HG03159 (cell line): ENCODE measurements at regions not wholly inside any gene's neighbourhood (a gene's known extent, or its start where the extent isn't known, plus 50 kb on each side); places are given as distances from the start of the nearest gene placed in this dataset.
A peak's percentile ranks its signal among the peaks of the same experiment; 100 is the strongest.
"Not testable (repeated sequence)": the region's sequence is repeated elsewhere in the genome, so short reads cannot be mapped to it uniquely, and the experiment has no call there.

Source experiments
- ATAC-seq: cut with Tn5 transposase; IDR thresholded peaks from one replicate; pipeline ENCODE4 v1.9.1; 2021; ENCODE audit warnings: mild to moderate bottlenecking, moderate library complexity; ENCODE audit not compliant: unreplicated experiment

DNA sequence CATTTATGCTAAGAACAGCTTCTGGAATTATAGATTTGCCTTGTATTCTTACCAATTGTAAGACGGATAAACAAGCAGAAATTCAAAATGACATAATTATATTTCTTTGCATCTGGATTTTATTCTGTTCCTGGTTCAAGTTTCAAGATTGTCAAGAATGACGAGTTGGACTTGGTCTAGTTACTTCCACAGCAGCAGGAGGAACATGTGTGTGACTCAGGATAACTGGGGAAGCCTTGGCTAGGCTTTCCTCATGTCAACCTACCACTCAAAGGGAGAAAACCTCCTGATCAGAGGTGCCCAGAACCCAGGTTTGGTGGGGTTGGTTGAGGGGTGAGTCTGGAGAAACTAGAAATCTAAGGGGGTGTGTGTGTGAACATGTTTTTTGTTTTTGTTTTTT, 259.7 kb downstream of the SOX2 start:
- no peak for ATAC-seq

DNA sequence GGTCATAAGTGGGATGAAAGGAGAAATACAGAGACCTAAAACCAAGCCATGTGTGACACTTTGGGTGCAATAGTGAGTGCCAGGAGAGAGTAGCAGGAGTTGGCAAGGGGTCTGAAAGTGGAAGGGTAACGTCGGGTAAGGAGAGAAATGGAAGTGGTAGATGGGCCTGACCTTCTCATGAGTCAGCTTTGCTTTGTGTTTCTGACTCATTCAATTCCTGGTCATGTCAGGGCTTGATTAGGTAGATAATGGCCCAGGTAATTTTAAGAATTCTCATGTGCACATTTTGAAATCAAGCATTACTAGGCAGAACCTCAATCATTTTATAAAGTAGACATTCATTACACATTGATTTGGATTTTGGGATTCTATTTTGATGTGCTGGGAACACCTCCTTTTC, 262.5 kb downstream of the SOX2 start:
- no peak for ATAC-seq

DNA sequence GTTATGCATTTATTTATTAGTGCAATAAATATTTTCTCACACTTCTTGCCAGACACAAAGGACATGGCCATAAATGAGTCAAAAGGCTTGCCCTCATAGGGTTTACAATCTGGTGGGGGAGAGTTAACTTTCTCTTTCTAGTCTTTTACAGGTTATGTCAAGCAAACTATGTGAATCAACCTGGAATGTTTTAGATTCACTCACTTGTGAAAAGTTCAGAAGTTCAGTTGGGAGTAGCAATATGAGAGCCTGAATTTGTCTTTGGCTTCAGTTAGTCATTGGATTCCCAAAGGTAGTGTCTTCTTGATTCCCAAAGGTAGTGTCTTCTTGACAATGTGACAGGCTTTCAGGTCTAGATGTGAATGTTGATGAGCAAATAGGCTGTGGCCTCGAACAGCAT, 264.8 kb downstream of the SOX2 start:
- no peak for ATAC-seq

DNA sequence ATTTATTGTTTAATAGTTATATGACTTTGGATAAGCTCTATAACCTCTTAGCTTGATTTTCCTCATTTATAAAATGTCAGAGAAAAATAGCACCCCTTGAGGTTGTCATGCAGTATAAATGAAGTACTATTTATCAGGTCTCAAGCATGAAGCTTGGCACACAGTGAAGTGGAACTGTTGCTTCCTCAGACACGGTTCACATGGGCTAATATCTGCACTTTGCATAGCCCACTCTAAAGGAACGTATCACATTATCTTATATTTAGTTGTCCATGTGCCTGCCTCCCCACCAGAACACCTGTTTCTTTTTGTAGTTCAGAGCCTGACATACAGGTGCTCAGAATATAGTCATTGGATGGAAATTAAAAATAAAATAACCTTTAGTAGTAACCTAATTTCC, 273.7 kb downstream of the SOX2 start:
- no peak for ATAC-seq

DNA sequence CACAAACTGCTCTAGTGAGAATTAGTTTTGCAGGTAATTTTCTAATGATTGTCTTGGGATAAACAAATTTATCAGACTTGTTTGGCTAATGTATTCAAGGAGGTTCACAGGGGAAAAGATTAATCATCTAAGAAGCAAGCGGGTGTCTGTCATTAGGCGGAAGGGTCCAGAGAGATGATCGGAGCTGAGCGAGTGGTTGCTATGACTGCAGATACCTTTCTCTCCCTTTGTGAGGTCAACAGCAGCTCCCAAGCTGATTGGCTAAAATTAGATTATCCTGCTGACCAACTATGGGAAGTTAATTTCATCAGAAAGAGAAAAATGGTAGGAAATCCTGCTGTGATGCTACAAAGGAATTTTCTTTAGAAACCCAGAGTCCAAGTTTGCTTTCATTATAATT, 276.0 kb downstream of the SOX2 start:
- ATAC-seq = no peak

DNA sequence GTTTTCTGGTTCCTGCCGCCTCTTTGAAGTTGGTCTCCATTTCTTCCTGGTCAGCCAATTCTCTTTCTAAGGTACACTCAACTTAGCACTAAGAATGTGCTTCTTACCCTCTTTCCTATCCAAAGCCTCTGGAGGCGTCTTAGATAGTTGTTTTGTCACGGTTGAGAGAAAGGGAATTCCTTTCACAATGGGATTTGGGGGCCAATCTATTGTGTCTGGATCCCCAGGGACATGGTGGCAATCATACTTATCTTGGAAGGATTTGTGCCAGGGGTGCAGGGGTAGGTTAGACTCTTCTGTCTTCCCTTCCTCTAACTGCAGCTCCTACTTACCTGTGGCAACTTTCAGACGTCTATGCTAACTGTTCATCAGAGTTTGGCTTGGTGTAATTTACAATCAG, 287.1 kb downstream of the SOX2 start:
- ATAC-seq = peak; percentile 13

DNA sequence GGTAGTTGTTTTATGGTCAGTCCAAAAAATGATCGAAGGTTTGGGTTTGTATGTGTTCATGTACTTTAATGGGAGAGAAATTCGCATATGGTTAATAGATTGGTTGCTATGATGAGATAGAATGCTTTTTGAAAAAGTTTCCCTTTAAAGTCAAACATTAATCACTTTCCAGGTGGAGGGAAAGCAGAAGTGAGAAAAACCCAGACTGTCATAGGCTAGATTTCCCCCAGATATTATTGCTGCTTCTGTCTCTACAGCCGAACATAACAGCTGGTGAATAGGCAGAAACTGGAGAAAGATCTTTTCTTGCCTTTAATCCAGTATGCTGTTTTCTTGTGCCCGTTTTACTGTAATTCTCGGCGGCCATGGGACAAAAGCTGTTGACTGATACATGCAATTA, 287.6 kb downstream of the SOX2 start:
- peak; percentile 89 for ATAC-seq

DNA sequence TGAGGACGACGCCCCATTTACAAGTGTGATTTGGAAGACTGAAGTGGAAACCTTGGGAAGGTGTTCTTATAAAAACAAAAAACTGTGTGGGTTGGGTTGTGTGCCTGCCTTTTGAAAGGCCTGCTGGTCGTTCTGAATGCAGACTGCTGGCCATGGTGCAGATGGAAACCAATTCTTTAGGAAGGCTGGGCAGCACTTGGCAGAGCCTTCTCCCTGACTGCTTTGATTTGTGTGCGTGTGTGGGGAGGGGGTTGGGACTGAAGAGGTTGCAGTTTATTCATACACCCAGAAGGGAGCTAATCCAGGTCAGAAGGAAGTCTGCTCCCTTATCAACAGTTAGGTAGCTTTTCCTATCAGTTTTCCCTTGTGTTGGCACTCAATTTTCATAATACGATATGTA, 288.7 kb downstream of the SOX2 start:
- ATAC-seq = no peak

DNA sequence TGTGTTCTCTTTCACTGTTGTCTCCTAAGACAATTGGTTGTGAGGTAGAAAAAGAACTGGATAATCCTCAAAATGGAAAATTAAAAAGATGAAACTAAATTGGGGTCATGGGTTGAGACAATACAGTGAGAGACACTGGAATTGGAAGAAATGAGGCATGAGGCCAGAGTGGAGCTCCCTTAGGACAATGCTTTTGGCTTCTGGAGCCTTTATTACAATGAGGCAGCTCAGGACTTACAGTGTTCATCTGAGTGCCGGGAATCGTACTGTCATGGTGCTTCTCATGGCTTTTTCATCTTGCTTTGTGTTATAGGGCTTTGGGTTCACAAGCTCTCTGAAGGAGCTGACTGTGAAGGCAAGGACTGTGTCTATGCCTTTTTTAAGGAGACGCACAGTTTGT, 293.5 kb downstream of the SOX2 start:
- ATAC-seq = no peak

DNA sequence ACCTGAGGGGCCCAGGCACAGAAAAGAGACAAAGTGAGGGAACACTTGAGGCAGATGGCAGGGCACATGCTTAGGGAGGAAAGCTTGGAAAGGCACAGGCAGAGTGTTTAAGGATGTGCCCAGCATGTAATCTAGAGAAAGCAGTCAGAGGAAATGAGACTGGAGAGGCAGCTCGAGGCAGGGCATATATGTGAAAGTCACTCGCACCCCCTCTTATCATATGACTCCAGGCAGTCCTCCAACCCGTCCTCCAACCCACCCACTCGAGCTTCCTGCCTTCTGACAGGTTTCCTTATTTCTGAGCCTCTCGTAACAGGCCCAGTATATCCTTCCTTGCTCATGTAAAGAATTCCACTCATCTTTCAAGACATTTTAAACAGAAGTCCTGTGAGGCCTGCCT, 294.0 kb downstream of the SOX2 start:
- no peak for ATAC-seq

DNA sequence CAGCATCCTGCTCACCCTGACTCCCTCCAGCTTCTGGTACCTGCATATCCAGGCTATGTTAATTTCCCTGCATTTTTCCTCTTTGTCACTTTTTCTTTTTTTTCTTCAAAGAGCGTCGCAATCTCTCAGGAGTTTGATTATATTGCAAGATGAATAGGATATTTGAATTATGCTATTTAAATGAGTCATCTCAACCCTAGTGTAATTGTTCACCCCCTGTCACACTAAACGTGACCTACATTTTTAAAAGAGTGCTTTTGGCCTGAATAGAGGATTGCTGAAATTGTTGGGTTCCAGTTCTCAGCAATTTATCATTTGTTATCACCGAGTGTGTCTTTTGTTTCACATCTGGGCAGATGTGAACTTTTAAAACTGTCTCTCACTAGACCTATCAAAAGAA, 294.7 kb downstream of the SOX2 start:
- ATAC-seq = no peak

DNA sequence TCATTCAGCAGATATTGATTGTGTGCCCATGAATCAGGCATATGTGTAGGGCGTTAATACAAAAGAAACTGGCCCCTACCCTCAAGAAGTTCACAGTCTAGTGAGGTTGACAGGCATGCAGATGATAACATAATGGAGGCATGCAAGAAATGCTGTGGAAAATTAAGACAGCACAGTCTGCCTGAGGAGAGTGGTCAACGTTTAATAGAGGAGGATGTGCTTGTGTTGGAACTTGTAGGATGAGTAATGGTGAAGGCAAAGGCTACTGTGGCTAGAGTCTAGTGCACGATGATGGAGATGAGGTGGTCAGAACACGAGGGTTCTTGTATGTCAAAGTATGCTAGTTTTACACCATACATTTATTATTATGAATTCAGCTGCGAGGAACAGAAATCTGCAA, 295.7 kb downstream of the SOX2 start:
- no peak for ATAC-seq

DNA sequence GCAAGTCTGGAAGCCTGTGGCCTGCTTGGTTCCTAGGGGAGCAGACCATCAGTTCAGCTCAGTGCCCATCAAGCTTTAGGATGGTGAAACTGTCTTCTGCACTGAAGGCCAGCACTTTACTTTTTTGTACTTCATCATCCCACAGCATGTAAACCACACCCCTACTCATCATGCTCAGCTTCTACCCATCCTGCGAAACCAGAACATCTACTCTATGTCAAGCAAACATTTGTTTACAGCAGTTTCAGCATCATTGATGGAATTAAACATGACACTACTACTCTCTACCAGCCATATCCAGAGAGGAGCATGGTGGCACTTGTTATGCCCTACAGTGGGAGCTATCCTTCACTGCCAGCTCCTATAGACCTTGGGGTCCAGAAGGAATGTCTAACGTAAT, 306.6 kb downstream of the SOX2 start:
- no peak for ATAC-seq

DNA sequence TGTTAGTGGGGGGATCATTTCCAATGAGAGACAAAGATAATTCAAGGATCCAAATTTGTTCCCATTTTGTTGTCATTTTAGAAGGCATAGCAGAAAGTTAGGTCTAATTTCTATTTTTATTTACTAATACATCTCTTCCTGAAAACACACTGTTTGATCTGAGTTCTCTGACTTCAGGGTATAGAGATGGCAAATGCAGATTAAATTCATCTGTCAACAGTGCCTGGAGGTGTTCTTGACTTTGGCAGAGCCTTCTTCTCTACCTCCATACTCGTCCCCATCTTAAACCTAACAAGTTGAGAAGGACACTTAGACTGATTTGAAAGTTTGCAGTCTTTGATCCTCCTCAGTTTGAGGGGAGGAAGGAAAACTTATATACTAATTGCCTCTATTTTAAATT, 308.2 kb downstream of the SOX2 start:
- ATAC-seq = no peak

DNA sequence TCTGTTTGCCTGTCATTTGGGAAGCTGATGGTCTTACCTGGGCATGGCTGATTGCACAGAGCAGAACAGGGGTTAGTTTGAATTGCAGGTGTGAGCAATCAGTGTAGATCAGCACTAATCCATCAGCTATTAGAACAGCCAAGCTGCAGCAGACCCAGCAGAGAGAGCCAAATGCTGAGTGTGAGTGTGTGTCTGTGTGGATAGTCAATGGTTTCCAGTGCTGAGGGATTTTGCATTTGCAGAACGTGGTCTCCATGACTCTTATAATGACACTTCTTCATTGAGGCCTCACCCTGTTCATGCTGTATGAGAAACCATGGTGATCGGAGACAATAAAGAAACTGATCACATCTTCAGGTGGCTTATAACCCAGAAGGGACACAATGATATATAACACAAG, 312.1 kb downstream of the SOX2 start:
- ATAC-seq = no peak

DNA sequence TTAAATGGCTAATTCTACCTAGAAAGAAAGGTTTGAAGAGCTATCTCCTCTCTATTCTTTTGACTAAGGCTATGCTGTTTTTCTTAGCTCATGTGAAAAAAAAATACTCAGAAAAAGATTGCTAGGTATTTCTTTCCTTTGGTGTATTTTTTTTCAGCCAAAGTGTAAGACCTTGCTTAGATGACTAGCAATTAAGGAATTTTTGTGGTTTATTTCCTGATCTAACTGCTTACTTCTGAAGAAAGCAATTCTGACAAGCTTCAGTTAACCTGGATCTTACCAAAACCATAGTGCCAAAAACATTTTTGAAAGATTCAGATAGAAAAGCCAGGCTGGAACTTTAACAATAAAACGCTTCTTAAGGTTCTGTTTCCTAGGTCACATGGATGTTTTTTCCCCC, 315.6 kb downstream of the SOX2 start:
- no peak for ATAC-seq

DNA sequence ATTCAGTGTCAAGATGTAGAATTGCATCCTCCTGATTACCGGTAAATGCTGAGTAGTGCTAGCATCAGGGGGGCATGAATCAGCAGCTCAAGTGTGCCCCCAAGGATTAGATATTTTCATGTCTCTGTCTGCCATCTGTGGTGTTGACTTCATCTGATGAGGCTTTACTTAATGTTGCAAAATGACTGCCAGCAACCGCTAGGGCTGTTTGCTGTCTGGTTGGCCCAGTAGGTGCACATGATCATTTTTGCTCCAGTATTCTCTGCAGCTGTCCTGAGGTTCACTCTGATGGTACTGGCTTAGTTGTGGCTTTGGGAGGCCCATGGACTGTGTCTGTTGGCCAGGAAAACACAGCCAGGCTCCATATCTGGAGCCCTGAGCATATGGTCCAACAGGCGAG, 316.4 kb downstream of the SOX2 start:
- ATAC-seq = no peak

DNA sequence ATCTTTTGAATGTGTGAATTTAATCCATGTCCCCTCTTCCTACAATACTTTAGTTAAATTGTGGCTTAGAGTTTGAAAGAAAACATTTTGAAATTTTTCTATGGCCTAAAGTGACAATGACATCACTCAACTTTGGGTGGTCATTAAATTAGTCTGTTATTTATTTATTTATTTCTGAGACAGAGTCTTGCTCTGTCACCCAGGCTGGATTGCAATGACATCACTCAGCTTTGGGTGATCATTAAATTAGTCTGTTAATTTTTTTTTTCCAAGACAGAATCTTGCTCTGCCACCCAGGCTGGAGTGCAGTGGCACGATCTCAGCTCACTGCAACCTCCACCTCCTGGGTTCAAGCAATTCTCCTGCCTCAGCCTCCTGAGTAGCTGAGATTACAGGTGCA, 322.5 kb downstream of the SOX2 start:
- not testable (repeated sequence) for ATAC-seq

DNA sequence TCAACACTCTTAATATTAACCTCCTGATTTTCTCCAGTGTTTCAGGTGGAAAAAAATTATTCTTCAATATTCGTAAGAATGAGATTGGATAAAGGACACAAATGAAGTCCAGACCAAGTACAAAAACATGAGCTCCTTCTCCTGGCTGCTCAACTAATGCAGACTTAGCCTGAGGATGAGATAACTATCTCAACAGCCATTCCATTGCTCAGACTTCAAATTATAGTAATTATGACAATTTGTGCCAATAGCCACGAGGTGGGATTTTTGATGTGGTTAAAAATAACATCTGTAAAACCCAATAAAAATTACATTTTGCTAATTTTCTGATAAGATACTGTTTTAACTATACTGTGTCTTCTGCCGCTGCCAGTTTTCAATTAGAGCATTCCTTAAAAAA, 323.6 kb downstream of the SOX2 start:
- no peak for ATAC-seq

DNA sequence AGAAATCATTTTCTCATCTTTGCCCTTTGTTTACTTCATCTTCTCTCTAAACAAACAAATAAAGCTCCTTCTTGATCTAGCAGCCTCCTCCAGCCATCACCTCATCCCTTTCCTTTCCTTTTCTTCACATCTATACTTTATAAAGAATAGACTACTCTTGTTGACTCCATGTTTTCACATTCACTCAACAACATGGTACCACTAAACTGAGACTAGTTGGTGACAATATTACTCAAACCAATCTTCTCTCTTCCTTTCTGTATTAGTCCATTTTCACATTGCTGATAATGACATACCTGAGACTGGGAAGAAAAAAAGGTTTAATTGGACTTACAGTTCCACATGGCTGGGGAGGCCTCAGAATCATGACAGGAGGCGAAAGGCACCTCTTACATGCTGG, 324.7 kb downstream of the SOX2 start:
- no peak for ATAC-seq

DNA sequence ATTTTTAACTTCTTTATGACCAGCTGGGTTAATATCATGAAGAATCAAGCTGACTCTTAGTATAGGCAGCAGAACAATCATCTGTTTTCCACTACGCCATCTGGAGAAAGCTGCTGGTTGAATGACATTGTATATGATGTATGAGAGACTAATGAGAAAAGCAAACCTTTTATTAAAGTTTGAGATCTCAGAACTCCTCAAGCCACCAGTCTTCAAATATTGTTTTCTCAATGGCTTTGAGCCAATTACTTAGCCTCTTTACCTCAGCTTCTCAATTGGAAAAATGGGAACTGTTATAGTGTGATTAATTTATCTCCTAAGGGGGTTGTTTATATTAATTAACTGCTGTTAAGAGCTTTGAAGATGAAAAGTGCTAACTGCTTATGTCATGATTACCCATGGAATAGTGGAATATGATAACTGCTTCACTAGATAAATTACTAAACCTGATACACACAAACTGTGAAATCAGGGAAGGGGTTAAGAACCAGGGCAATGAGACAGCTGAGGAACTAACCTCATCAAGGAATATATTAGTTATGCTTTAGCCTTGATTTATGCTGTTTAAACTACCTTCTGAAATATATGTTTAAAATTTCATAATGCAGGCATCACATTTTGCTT, 330.1 kb downstream of the SOX2 start:
- ATAC-seq = no peak

DNA sequence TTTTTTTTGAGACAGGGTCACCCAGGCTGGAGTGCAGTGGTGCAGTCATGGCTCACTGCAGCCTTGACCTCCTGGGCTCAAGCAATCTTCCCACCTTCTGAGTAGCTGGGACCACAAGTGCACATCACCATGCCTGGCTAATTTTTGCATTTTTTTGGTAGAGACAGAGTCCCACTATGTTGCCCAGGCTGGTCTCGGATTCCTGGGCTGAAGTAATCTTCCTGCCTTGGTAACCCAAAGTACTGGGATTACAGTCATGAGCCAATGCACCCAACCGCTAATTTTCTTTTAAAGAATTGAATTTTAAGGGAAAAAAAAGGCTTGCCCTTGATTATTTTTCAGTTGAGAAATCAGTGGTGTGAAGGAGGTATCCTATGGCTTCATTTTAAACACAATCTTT, 334.0 kb downstream of the SOX2 start:
- ATAC-seq = no peak

DNA sequence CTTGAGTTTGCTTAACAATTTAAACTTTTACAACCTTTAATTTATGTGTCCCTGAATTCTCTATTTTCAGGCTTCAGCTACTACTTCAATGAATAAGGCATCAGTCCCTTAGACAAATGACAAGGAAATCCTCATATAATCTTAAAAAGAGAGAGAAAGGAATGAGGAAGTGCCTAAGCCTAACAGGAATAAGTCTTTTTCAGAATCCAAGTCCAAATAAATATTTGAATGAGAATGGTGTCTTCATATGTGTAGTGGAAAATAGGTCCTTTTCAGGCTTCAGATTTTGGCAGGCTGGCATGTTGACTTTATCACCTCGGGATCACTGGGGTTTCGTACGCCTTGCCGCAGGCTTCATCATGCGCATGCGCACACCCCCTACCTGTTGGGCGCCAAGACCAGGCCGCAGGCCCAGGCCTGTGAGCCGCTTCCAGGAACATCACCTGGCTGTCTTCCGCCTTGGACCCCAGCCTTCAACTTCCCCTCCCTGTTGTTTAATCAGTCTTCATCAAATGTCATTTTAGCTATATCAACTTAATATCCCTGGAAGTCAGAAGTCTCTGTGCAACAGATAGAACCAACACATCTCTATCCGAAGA, 334.5 kb downstream of the SOX2 start:
- no peak for ATAC-seq
